GM12878 (cell line): ENCODE measurements at regions not wholly inside any gene's neighbourhood (a gene's known extent, or its start where the extent isn't known, plus 50 kb on each side); places are given as distances from the start of the nearest gene placed in this dataset.

ENCODE experiments used
- ATAC-seq: fragments of 200-7000 bp; cut with Tn5 transposase; 3 replicates; pipeline ENCODE4 v1.9.1; 2020; ENCODE audit warnings: mild to moderate bottlenecking, moderate library complexity
- BruUV-seq: library from RNA; stranded (reverse); fragments of 400-500 nt; replicated peaks from 2 replicates; lab custom pipeline; 2021; lab: Mats Ljungman, UMichigan
- CTCF ChIA-PET: fragments of 300-600 bp; sonication (Branson Sonifier 250); formaldehyde crosslinking; extraction: SDS; loops from one replicate; lab custom pipeline; 2021; ENCODE audit warnings: inconsistent platforms; lab: Yijun Ruan, JAX
- POLR2A ChIA-PET: fragments of 350-600 bp; formaldehyde crosslinking; extraction: SDS; loops from one replicate; lab custom pipeline; 2021; ENCODE audit warnings: inconsistent platforms; lab: Charles Lee
- RAD21 ChIA-PET: fragments of 300-600 bp; sonication (Branson Sonifier 250); formaldehyde crosslinking; loops from one replicate; lab custom pipeline; 2023; ENCODE audit warnings: antibody characterized with exemption; ENCODE audit not compliant: unreplicated experiment; lab: Charles Lee
- SMC1A ChIA-PET: fragments of 300-600 bp; sonication (Branson Sonifier 250); formaldehyde crosslinking; loops from one replicate; lab custom pipeline; 2023; ENCODE audit not compliant: unreplicated experiment, uncharacterized antibody; lab: Charles Lee
- DNase-seq: peaks from one replicate; pipeline ENCODE4 v3.0.0-alpha.2; 2011; ENCODE audit warnings: low read depth, low spot score
- FAIRE-seq: peaks from 3 replicates; lab custom pipeline; 2011; peaks lifted over from hg19 to GRCh38; lab: Jason Lieb, UNC
- H2AFZ ChIP-seq: 2 replicates; pipeline ENCODE4 v1.6.0; 2011; ENCODE audit warnings: low read depth, low read length, control low read depth; ENCODE audit not compliant: control insufficient read depth
- H3K27ac ChIP-seq: 2 replicates; pipeline ENCODE4 v1.5.1; 2011; ENCODE audit warnings: control low read depth; ENCODE audit not compliant: control insufficient read depth, insufficient read depth
- H3K27me3 ChIP-seq, 2 experiments: replicated peaks in 1 of 2; 2 replicates each; pipeline versions ENCODE4 v1.6.0 to v1.6.1; 2011; ENCODE audit warnings: low read length in 1 of 2; ENCODE audit not compliant: control insufficient read depth in 2 of 2, insufficient read depth in 2 of 2
- H3K36me3 ChIP-seq, 2 experiments: 2 replicates each; pipeline ENCODE4 v1.5.1; 2011; ENCODE audit warnings: low read length in 1 of 2; ENCODE audit not compliant: control insufficient read depth in 2 of 2, insufficient read depth in 2 of 2
- H3K4me1 ChIP-seq: 2 replicates; pipeline ENCODE4 v1.6.1; 2011; ENCODE audit warnings: mild to moderate bottlenecking, low read length, moderate library complexity, mixed read lengths; ENCODE audit not compliant: control insufficient read depth, insufficient read depth
- H3K4me2 ChIP-seq: 2 replicates; pipeline ENCODE4 v1.6.0; 2011; ENCODE audit warnings: control low read depth; ENCODE audit not compliant: control insufficient read depth, insufficient read depth
- H3K4me3 ChIP-seq: fragments of 200-600 bp; sonication (generic); 2 replicates; pipeline ENCODE4 v1.5.1; 2016
- H3K79me2 ChIP-seq: 2 replicates; pipeline ENCODE4 v1.6.0; 2011; ENCODE audit warnings: low read length; ENCODE audit not compliant: control insufficient read depth, insufficient read depth
- H3K9ac ChIP-seq: 2 replicates; pipeline ENCODE4 v1.8.0; 2011; ENCODE audit warnings: low read length, control low read depth, mixed read lengths; ENCODE audit not compliant: control insufficient read depth, insufficient read depth
- H3K9me3 ChIP-seq: replicated peaks from 3 replicates; pipeline ENCODE4 v1.5.1; 2011; ENCODE audit warnings: mild to moderate bottlenecking, low read length; ENCODE audit not compliant: control insufficient read depth, insufficient read depth
- H4K20me1 ChIP-seq: 2 replicates; pipeline ENCODE4 v1.6.0; 2011; ENCODE audit not compliant: control insufficient read depth, insufficient read depth
- PKNOX1 ChIP-seq: fragments of 450-650 bp; IDR thresholded peaks from 2 replicates; pipeline ENCODE4 v1.6.1; 2016; ENCODE audit warnings: mild to moderate bottlenecking
- RCOR1 ChIP-seq: conservative IDR thresholded peaks from 2 replicates; pipeline ENCODE4 v1.6.1; 2012; ENCODE audit warnings: low read depth, low read length, improper control_type of control experiment
- ZBTB4 ChIP-seq: fragments of 450-650 bp; formaldehyde crosslinking; IDR thresholded peaks from 2 replicates; pipeline ENCODE4 v1.4.0; 2022; ENCODE audit warnings: mild to moderate bottlenecking, moderate library complexity
- WGBS: methylation state at CpG from one replicate; pipeline ENCODE4 v1.1.6; 2016; ENCODE audit warnings: low lambda C conversion rate; ENCODE audit not compliant: insufficient replicate concordance, insufficient coverage; ENCODE audit errors: missing lambda C conversion rate; 5-methylcytosine and 5-hydroxymethylcytosine counted together
- in situ Hi-C: fragments of 300-500 bp; cut with MboI; formaldehyde crosslinking; loops from 9 replicates; pipeline ENCODE4 v1.14.3; 2018; ENCODE audit warnings: mixed read lengths
- intact Hi-C: fragments of 100-400 bp; cut with micrococcal nuclease; formaldehyde crosslinking; loops from one replicate; pipeline ENCODE4 v1.14.2; 2022; ENCODE audit not compliant: unreplicated experiment

- no peak for FAIRE-seq
These were observed 121.5 kb upstream of the ZNF438 start for GRCh38 chr10:31153161-31153560.

More at GRCh38 chr10:31153161-31153560, 121.5 kb upstream of the ZNF438 start:
- Histone ChIP-seq H3K4me2 (no peak overlapping the region), H3K4me3 (no peak overlapping the region), H2AFZ (no peak overlapping the region), H3K27me3 (no peaks in the 10 kb centered on the region), H3K79me2 (no peaks in the 10 kb centered on the region), H4K20me1 (no peaks in the 10 kb centered on the region), H3K4me1 (no peaks in the 10 kb centered on the region), H3K9ac (no peak overlapping the region), H3K27ac (no peak overlapping the region), H3K9me3 (no peaks in the 10 kb centered on the region), H3K36me3 (no peaks in the 10 kb centered on the region)
- no peak for DNase-seq
- intact Hi-C loops (no loop called here), in situ Hi-C loops (no loop called here)
- no peak for ATAC-seq
- BruUV-seq, result no TSS peak
- ChIA-PET SMC1A (no interaction called here), POLR2A (interaction anchor here (0.6 kb wide), 1 partner anchor 61 kb away, joined by 6 read pairs; no protein-coding TSS in a partner anchor), RAD21 (no interaction called here), CTCF (interaction anchor here (1.1 to 1.2 kb wide), 2 partner anchors 13 to 25 kb away, joined by 3 read pairs; no protein-coding TSS in a partner anchor)
- WGBS, result 43% methylated on average over 7 of the region's 7 CpGs
- TF ChIP-seq PKNOX1 (no peak), RCOR1 (no peak), ZBTB4 (CRISPR knock-in tag) (no peak)
